ENCODE measurements at regions not wholly inside any gene's neighbourhood (a gene's known extent, or its start where the extent isn't known, plus 50 kb on each side); places are given as distances from the start of the nearest gene placed in this dataset.

- DNase-seq (ENCODE audit: low spot score), result no peak
Measured at GRCh38 chr10:84029840-84030239, 109.5 kb upstream of the GHITM start.

- DNase-seq (ENCODE audit: low spot score), result no peak
Measured at GRCh38 chr10:84038035-84038434, 101.3 kb upstream of the GHITM start.

- DNase-seq (ENCODE audit: low spot score), result no peak
Measured at GRCh38 chr10:84039957-84040356, 99.4 kb upstream of the GHITM start.

- no peak for DNase-seq (ENCODE audit: low spot score)
Measured at GRCh38 chr10:84047258-84048010, 91.9 kb upstream of the GHITM start.

- DNase-seq (ENCODE audit: low spot score), result no peak
Measured at GRCh38 chr10:84049645-84050011, 89.7 kb upstream of the GHITM start.

- no peak for DNase-seq (ENCODE audit: low spot score)
Measured at GRCh38 chr10:84053626-84054025, 85.7 kb upstream of the GHITM start.

GRCh38 chr10:84054743-84055142 is 84.6 kb upstream of the GHITM start:
- DNase-seq (ENCODE audit: low spot score), result no peak

GRCh38 chr10:84059526-84059925 is 79.8 kb upstream of the GHITM start:
- DNase-seq (ENCODE audit: low spot score), result no peak

- no peak for DNase-seq (ENCODE audit: low spot score)
Measured at GRCh38 chr10:84063440-84063839, 75.9 kb upstream of the GHITM start.

GRCh38 chr10:84065804-84066601 is 73.3 kb upstream of the GHITM start:
- no peak for DNase-seq (ENCODE audit: low spot score)

GRCh38 chr10:84074521-84074920 is 64.8 kb upstream of the GHITM start:
- no peak for DNase-seq (ENCODE audit: low spot score)

- no peak for DNase-seq (ENCODE audit: low spot score)
Measured at GRCh38 chr10:84075226-84076046, 63.9 kb upstream of the GHITM start.

- DNase-seq (ENCODE audit: low spot score), result peak; percentile 79
Measured at GRCh38 chr10:84076047-84076388, 63.3 kb upstream of the GHITM start.

- peak; percentile 11 for DNase-seq (ENCODE audit: low spot score)
Measured at GRCh38 chr10:84076540-84077195, 62.6 kb upstream of the GHITM start.

GRCh38 chr10:84077768-84078167 is 61.5 kb upstream of the GHITM start:
- no peak for DNase-seq (ENCODE audit: low spot score)

GRCh38 chr10:84078771-84079170 is 60.5 kb upstream of the GHITM start:
- DNase-seq (ENCODE audit: low spot score), result no peak

GRCh38 chr10:84084342-84084741 is 55.0 kb upstream of the GHITM start:
- no peak for DNase-seq (ENCODE audit: low spot score)

- no peak for DNase-seq (ENCODE audit: low spot score)
Measured at GRCh38 chr10:84087202-84087601, 52.1 kb upstream of the GHITM start.

- no peak for DNase-seq (ENCODE audit: low spot score)
Measured at GRCh38 chr10:84088626-84089025, 50.7 kb upstream of the GHITM start.

- no peak for DNase-seq (ENCODE audit: low spot score)
Measured at GRCh38 chr10:84089162-84089561, 50.1 kb upstream of the GHITM start.

Data from umbilical cord (tissue), 1 donor.